ENCODE measurements at regions not wholly inside any gene's neighbourhood (a gene's known extent, or its start where the extent isn't known, plus 50 kb on each side); places are given as distances from the start of the nearest gene placed in this dataset.

DNA sequence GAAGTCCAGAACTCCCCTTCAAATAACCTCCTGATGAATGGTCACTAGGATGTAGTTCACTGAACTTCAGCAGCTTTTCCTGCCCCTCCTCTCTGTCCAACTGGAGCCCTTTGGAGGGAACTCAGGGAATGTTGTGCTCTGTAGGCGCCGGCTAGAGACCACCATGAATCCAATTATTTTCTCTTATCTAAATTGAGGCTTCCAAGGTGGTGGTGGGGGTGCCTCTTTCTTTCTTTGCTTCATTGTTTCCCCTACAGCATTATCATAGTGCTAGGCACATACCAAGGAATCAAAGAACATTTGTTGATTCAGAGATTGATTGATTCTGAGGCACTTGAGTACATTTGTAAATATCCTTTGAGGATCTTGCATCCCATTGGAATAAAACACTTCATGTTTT is 426.6 kb upstream of the PLXNA2 start:
- FAIRE-seq = no peak
- no peak for DNase-seq (ENCODE audit: insufficient read length, low spot score)
- TF ChIP-seq, protein P1, sequence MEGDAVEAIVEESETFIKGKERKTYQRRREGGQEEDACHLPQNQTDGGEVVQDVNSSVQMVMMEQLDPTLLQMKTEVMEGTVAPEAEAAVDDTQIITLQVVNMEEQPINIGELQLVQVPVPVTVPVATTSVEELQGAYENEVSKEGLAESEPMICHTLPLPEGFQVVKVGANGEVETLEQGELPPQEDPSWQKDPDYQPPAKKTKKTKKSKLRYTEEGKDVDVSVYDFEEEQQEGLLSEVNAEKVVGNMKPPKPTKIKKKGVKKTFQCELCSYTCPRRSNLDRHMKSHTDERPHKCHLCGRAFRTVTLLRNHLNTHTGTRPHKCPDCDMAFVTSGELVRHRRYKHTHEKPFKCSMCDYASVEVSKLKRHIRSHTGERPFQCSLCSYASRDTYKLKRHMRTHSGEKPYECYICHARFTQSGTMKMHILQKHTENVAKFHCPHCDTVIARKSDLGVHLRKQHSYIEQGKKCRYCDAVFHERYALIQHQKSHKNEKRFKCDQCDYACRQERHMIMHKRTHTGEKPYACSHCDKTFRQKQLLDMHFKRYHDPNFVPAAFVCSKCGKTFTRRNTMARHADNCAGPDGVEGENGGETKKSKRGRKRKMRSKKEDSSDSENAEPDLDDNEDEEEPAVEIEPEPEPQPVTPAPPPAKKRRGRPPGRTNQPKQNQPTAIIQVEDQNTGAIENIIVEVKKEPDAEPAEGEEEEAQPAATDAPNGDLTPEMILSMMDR (IDR thresholded peaks at IDR 0.05; ENCODE audit: insufficient read depth, missing control alignments) = no peak

- TF ChIP-seq, protein P1 (IDR thresholded peaks at IDR 0.05; ENCODE audit: insufficient read depth, missing control alignments) = no peak
- FAIRE-seq = no peak
- DNase-seq (ENCODE audit: insufficient read length, low spot score) = no peak
Observed at GRCh38 chr1:208681878-208682663, 437.9 kb upstream of the PLXNA2 start.

- TF ChIP-seq, protein P1 (IDR thresholded peaks at IDR 0.05; ENCODE audit: insufficient read depth, missing control alignments) = no peak
- DNase-seq (ENCODE audit: insufficient read length, low spot score) (no peak), FAIRE-seq (no peak)
Observed at GRCh38 chr1:208682664-208683013, 438.5 kb upstream of the PLXNA2 start.

DNA sequence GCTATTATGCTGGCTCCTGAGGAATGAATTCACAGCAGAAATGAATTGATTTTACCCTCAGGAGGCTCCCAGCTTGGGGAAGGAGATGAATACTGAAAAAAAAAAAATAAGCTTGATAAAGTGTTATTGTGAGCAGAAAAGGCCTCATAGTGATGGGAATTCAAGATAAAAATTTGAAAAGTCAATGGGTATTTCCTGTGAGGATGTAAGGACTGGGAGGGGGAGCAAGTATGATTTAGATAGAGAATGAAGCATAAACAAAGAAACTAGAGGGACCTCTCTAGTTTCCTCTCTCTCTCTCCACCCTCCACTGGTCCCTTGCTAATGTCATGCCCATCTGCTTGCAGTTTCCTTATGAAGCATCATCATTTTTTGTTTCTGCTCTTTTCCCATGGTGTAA is 439.0 kb upstream of the PLXNA2 start:
- FAIRE-seq (no peak), DNase-seq (ENCODE audit: insufficient read length, low spot score) (no peak)
- TF ChIP-seq, protein P1 (IDR thresholded peaks at IDR 0.05; ENCODE audit: insufficient read depth, missing control alignments) = no peak

DNA sequence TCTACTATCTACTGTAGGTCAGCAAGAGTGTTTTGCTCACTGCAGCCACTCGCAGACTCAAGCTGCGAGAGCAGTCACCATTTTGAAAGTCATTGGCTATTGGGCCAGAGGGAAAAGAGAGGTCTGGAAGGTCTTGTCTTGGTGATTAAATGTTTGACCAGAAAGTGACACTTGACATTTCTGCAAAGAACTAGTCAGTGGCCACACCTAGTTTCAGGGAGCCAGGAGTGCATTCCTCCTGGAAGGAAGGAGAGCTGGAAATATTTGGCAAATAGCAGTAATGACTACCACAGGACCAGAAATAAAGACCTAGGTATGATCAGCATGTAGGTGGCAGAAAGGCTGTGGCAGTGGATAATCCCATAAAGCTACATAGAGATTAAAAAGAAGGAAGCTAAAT is 440.0 kb upstream of the PLXNA2 start:
- TF ChIP-seq, protein P1 (IDR thresholded peaks at IDR 0.05; ENCODE audit: insufficient read depth, missing control alignments) = no peak
- FAIRE-seq (no peak), DNase-seq (ENCODE audit: insufficient read length, low spot score) (no peak)

- no peak for DNase-seq (ENCODE audit: insufficient read length, low spot score)
- no peak for FAIRE-seq
Observed at GRCh38 chr1:208686592-208686991, 442.4 kb upstream of the PLXNA2 start.

More at GRCh38 chr1:208686592-208686991, 442.4 kb upstream of the PLXNA2 start:
- TF ChIP-seq, protein P1 (IDR thresholded peaks at IDR 0.05; ENCODE audit: insufficient read depth, missing control alignments) = no peak
